ENCODE measurements at regions not wholly inside any gene's neighbourhood (a gene's known extent, or its start where the extent isn't known, plus 50 kb on each side); places are given as distances from the start of the nearest gene placed in this dataset.

DNA sequence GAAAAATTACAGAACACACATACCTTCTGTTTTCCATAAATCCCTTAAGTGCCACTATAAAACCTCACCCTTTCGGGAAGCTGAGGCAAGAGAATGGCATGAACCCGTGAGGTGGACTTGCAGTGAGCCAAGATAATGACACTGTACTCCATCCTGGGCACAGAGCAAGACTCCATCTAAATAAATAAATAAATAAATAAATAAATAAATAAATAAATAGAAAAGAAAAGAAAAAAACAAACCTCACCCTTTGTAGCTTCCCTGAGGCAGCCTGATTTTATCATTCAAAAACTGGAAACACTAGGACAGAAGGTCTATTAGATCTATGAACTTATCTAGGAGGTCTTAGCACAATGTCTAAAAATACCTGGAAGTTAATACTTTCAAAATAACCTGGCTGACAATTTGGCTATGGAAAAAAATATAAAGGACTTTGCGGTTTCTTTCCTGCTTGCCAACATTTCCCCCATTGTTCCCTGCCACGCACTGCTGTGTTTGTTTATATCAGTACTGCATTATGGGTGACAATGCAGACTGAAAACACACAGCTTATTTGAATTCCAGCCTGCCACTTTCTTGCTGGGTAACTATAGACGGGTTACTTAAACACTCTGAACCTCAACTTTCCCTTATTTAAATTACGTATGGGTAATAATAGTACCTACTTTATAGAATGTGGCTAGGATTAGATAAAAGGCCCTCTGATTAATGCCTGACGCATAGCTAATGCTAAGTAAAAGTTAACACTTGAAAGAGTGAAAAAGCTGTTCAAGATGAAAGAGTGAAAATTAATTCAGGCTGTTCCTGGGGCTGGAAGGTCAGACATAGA, 313.0 kb downstream of the RDH14 start:
- TF ChIP-seq, protein P1, sequence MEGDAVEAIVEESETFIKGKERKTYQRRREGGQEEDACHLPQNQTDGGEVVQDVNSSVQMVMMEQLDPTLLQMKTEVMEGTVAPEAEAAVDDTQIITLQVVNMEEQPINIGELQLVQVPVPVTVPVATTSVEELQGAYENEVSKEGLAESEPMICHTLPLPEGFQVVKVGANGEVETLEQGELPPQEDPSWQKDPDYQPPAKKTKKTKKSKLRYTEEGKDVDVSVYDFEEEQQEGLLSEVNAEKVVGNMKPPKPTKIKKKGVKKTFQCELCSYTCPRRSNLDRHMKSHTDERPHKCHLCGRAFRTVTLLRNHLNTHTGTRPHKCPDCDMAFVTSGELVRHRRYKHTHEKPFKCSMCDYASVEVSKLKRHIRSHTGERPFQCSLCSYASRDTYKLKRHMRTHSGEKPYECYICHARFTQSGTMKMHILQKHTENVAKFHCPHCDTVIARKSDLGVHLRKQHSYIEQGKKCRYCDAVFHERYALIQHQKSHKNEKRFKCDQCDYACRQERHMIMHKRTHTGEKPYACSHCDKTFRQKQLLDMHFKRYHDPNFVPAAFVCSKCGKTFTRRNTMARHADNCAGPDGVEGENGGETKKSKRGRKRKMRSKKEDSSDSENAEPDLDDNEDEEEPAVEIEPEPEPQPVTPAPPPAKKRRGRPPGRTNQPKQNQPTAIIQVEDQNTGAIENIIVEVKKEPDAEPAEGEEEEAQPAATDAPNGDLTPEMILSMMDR (IDR thresholded peaks at IDR 0.05), result no peak
- no peak for TF ChIP-seq POLR2A (IDR thresholded peaks at IDR 0.05)
